ENCODE measurements at regions not wholly inside any gene's neighbourhood (a gene's known extent, or its start where the extent isn't known, plus 50 kb on each side); places are given as distances from the start of the nearest gene placed in this dataset.

DNA sequence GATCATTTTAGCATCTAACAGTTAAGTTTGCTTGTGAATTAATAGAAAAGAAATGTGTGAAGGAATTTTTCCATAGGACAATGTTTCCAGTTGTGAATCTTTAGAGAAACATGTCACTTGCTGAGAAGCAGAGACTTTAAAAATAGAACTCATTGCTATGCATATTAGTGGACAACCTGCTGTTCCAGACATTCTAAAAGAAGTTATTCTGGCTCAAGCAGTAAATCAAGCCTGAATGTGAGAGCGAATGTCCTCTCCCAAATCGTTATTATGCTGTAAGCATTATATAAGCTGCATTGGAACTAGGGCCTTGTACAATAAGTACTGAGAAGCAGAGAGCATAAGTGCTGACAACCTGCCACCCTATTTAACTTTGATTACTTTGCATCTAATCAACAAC, 990.9 kb downstream of the PLOD2 start:
- TF ChIP-seq POLR2A (IDR thresholded peaks at IDR 0.05), result no peak
- TF ChIP-seq, protein P1, sequence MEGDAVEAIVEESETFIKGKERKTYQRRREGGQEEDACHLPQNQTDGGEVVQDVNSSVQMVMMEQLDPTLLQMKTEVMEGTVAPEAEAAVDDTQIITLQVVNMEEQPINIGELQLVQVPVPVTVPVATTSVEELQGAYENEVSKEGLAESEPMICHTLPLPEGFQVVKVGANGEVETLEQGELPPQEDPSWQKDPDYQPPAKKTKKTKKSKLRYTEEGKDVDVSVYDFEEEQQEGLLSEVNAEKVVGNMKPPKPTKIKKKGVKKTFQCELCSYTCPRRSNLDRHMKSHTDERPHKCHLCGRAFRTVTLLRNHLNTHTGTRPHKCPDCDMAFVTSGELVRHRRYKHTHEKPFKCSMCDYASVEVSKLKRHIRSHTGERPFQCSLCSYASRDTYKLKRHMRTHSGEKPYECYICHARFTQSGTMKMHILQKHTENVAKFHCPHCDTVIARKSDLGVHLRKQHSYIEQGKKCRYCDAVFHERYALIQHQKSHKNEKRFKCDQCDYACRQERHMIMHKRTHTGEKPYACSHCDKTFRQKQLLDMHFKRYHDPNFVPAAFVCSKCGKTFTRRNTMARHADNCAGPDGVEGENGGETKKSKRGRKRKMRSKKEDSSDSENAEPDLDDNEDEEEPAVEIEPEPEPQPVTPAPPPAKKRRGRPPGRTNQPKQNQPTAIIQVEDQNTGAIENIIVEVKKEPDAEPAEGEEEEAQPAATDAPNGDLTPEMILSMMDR (IDR thresholded peaks at IDR 0.05), result no peak

Measured in lower leg skin (tissue), 3 donors.